GM12878 (cell line): ENCODE measurements at regions not wholly inside any gene's neighbourhood (a gene's known extent, or its start where the extent isn't known, plus 50 kb on each side); places are given as distances from the start of the nearest gene placed in this dataset.

Experiments
- ATAC-seq: fragments of 200-7000 bp; cut with Tn5 transposase; 3 replicates; pipeline ENCODE4 v1.9.1; 2020; ENCODE audit warnings: mild to moderate bottlenecking, moderate library complexity
- BruUV-seq: library from RNA; stranded (reverse); fragments of 400-500 nt; replicated peaks from 2 replicates; lab custom pipeline; 2021; lab: Mats Ljungman, UMichigan
- CTCF ChIA-PET: fragments of 300-600 bp; sonication (Branson Sonifier 250); formaldehyde crosslinking; extraction: SDS; loops from one replicate; lab custom pipeline; 2021; ENCODE audit warnings: inconsistent platforms; lab: Yijun Ruan, JAX
- POLR2A ChIA-PET: fragments of 350-600 bp; formaldehyde crosslinking; extraction: SDS; loops from one replicate; lab custom pipeline; 2021; ENCODE audit warnings: inconsistent platforms; lab: Charles Lee
- RAD21 ChIA-PET: fragments of 300-600 bp; sonication (Branson Sonifier 250); formaldehyde crosslinking; loops from one replicate; lab custom pipeline; 2023; ENCODE audit warnings: antibody characterized with exemption; ENCODE audit not compliant: unreplicated experiment; lab: Charles Lee
- SMC1A ChIA-PET: fragments of 300-600 bp; sonication (Branson Sonifier 250); formaldehyde crosslinking; loops from one replicate; lab custom pipeline; 2023; ENCODE audit not compliant: unreplicated experiment, uncharacterized antibody; lab: Charles Lee
- DNase-seq: peaks from one replicate; pipeline ENCODE4 v3.0.0-alpha.2; 2011; ENCODE audit warnings: low read depth, low spot score
- FAIRE-seq: peaks from 3 replicates; lab custom pipeline; 2011; peaks lifted over from hg19 to GRCh38; lab: Jason Lieb, UNC
- H2AFZ ChIP-seq: 2 replicates; pipeline ENCODE4 v1.6.0; 2011; ENCODE audit warnings: low read depth, low read length, control low read depth; ENCODE audit not compliant: control insufficient read depth
- H3K27ac ChIP-seq: 2 replicates; pipeline ENCODE4 v1.5.1; 2011; ENCODE audit warnings: control low read depth; ENCODE audit not compliant: control insufficient read depth, insufficient read depth
- H3K27me3 ChIP-seq, 2 experiments: replicated peaks in 1 of 2; 2 replicates each; pipeline versions ENCODE4 v1.6.0 to v1.6.1; 2011; ENCODE audit warnings: low read length in 1 of 2; ENCODE audit not compliant: control insufficient read depth in 2 of 2, insufficient read depth in 2 of 2
- H3K36me3 ChIP-seq, 2 experiments: 2 replicates each; pipeline ENCODE4 v1.5.1; 2011; ENCODE audit warnings: low read length in 1 of 2; ENCODE audit not compliant: control insufficient read depth in 2 of 2, insufficient read depth in 2 of 2
- H3K4me1 ChIP-seq: 2 replicates; pipeline ENCODE4 v1.6.1; 2011; ENCODE audit warnings: mild to moderate bottlenecking, low read length, moderate library complexity, mixed read lengths; ENCODE audit not compliant: control insufficient read depth, insufficient read depth
- H3K4me2 ChIP-seq: 2 replicates; pipeline ENCODE4 v1.6.0; 2011; ENCODE audit warnings: control low read depth; ENCODE audit not compliant: control insufficient read depth, insufficient read depth
- H3K4me3 ChIP-seq: fragments of 200-600 bp; sonication (generic); 2 replicates; pipeline ENCODE4 v1.5.1; 2016
- H3K79me2 ChIP-seq: 2 replicates; pipeline ENCODE4 v1.6.0; 2011; ENCODE audit warnings: low read length; ENCODE audit not compliant: control insufficient read depth, insufficient read depth
- H3K9ac ChIP-seq: 2 replicates; pipeline ENCODE4 v1.8.0; 2011; ENCODE audit warnings: low read length, control low read depth, mixed read lengths; ENCODE audit not compliant: control insufficient read depth, insufficient read depth
- H3K9me3 ChIP-seq: replicated peaks from 3 replicates; pipeline ENCODE4 v1.5.1; 2011; ENCODE audit warnings: mild to moderate bottlenecking, low read length; ENCODE audit not compliant: control insufficient read depth, insufficient read depth
- H4K20me1 ChIP-seq: 2 replicates; pipeline ENCODE4 v1.6.0; 2011; ENCODE audit not compliant: control insufficient read depth, insufficient read depth
- BCL11A ChIP-seq: IDR thresholded peaks from 2 replicates; pipeline ENCODE4 v1.6.1; 2011; ENCODE audit warnings: low read depth, low read length
- BMI1 ChIP-seq: fragments of 450-650 bp; IDR thresholded peaks from 2 replicates; pipeline ENCODE4 v1.6.1; 2016; ENCODE audit warnings: mild to moderate bottlenecking, moderate library complexity, borderline replicate concordance
- FOXM1 ChIP-seq: IDR thresholded peaks from 2 replicates; pipeline ENCODE4 v1.6.1; 2012; ENCODE audit warnings: low read depth, mild to moderate bottlenecking, inconsistent platforms, low read length, moderate library complexity
- HCFC1 ChIP-seq: fragments of 150-350 bp; IDR thresholded peaks from 2 replicates; pipeline ENCODE4 v1.6.1; 2014; ENCODE audit warnings: low read length
- IKZF1 ChIP-seq: fragments of 450-650 bp; conservative IDR thresholded peaks from 2 replicates; pipeline ENCODE4 v1.6.1; 2017; ENCODE audit warnings: antibody characterized with exemption, mild to moderate bottlenecking
- IRF4 ChIP-seq: IDR thresholded peaks from 2 replicates; pipeline ENCODE4 v1.6.1; 2011; ENCODE audit warnings: low read depth, low read length
- NR2F1 ChIP-seq: fragments of 450-650 bp; conservative IDR thresholded peaks from 2 replicates; pipeline ENCODE4 v1.6.1; 2017; ENCODE audit warnings: mild to moderate bottlenecking
- PRDM15 ChIP-seq: fragments of 450-650 bp; formaldehyde crosslinking; IDR thresholded peaks from 2 replicates; pipeline ENCODE4 v1.4.0; 2020; ENCODE audit warnings: mild to moderate bottlenecking, moderate library complexity
- SMC3 ChIP-seq: IDR thresholded peaks from 2 replicates; pipeline ENCODE4 v1.6.1; 2011; ENCODE audit warnings: low read length, improper control_type of control experiment, borderline replicate concordance
- SUPT20H ChIP-seq: IDR thresholded peaks from 2 replicates; pipeline ENCODE4 v1.6.1; 2011; ENCODE audit warnings: low read depth, mild to moderate bottlenecking, low read length, moderate library complexity, borderline replicate concordance; ENCODE audit not compliant: control insufficient read depth
- YBX1 ChIP-seq: fragments of 450-650 bp; IDR thresholded peaks from 2 replicates; pipeline ENCODE4 v1.6.1; 2016; ENCODE audit warnings: antibody characterized with exemption
- ZBTB40 ChIP-seq: fragments of 450-650 bp; IDR thresholded peaks from 2 replicates; pipeline ENCODE4 v1.6.1; 2016; ENCODE audit warnings: mild to moderate bottlenecking, moderate library complexity, borderline replicate concordance
- WGBS: methylation state at CpG from one replicate; pipeline ENCODE4 v1.1.6; 2016; ENCODE audit warnings: low lambda C conversion rate; ENCODE audit not compliant: insufficient replicate concordance, insufficient coverage; ENCODE audit errors: missing lambda C conversion rate; 5-methylcytosine and 5-hydroxymethylcytosine counted together
- in situ Hi-C: fragments of 300-500 bp; cut with MboI; formaldehyde crosslinking; loops from 9 replicates; pipeline ENCODE4 v1.14.3; 2018; ENCODE audit warnings: mixed read lengths
- intact Hi-C: fragments of 100-400 bp; cut with micrococcal nuclease; formaldehyde crosslinking; loops from one replicate; pipeline ENCODE4 v1.14.2; 2022; ENCODE audit not compliant: unreplicated experiment

GRCh38 chr12:31874961-31875608 lies 84.1 kb upstream of the RESF1 start (continued):
- TF ChIP-seq FOXM1, result 0 out of 2 replicates have a peak, but pooled peaks have one; percentile 19
- TF ChIP-seq BMI1, result no peak

- no peaks in the 10 kb centered on the region for H3K27me3 ChIP-seq
- ChIA-PET RAD21 (no interaction called here), POLR2A (no interaction called here), CTCF (interaction anchor here (0.6 to 0.9 kb wide), 2 partner anchors 67 to 469 kb away, joined by 3 read pairs; no protein-coding TSS in a partner anchor), SMC1A (interaction anchor here (0.7 to 1.8 kb wide), 2 partner anchors 11 to 89 kb away, joined by 3 to 4 read pairs; no protein-coding TSS in a partner anchor)
- no peak overlapping the region for H2AFZ ChIP-seq
- DNase-seq, result no peak
- H3K9ac ChIP-seq, result no peak overlapping the region
- H3K4me1 ChIP-seq, result peaks cover 10% of the 10 kb centered on the region
- H3K36me3 ChIP-seq, result no peaks in the 10 kb centered on the region
- no peak overlapping the region for H3K4me3 ChIP-seq
- H3K9me3 ChIP-seq, result no peaks in the 10 kb centered on the region; the same call in 1 of the 3 replicates
- no peak overlapping the region for H3K27ac ChIP-seq
- no peak for ATAC-seq
- in situ Hi-C loops (no loop called here), intact Hi-C loops (no loop called here)
- no TSS peak for BruUV-seq
- whole genome bisulfite sequencing, result 91% methylated on average over 19 of the region's 19 CpGs
- no peaks in the 10 kb centered on the region for H4K20me1 ChIP-seq
- FAIRE-seq, result no peak
- no peaks in the 10 kb centered on the region for H3K79me2 ChIP-seq
- H3K4me2 ChIP-seq, result no peak overlapping the region
- TF ChIP-seq HCFC1 (no peak), SUPT20H (no peak), YBX1 (no peak), NR2F1 (no peak), IKZF1 (no peak), ZBTB40 (no peak), IRF4 (no peak), SMC3 (no peak), BCL11A (no peak), PRDM15 (CRISPR knock-in tag) (no peak)
These were observed 86.2 kb upstream of the RESF1 start for GRCh38 chr12:31872831-31873604.
